ENCODE measurements at regions not wholly inside any gene's neighbourhood (a gene's known extent, or its start where the extent isn't known, plus 50 kb on each side); places are given as distances from the start of the nearest gene placed in this dataset.

DNA sequence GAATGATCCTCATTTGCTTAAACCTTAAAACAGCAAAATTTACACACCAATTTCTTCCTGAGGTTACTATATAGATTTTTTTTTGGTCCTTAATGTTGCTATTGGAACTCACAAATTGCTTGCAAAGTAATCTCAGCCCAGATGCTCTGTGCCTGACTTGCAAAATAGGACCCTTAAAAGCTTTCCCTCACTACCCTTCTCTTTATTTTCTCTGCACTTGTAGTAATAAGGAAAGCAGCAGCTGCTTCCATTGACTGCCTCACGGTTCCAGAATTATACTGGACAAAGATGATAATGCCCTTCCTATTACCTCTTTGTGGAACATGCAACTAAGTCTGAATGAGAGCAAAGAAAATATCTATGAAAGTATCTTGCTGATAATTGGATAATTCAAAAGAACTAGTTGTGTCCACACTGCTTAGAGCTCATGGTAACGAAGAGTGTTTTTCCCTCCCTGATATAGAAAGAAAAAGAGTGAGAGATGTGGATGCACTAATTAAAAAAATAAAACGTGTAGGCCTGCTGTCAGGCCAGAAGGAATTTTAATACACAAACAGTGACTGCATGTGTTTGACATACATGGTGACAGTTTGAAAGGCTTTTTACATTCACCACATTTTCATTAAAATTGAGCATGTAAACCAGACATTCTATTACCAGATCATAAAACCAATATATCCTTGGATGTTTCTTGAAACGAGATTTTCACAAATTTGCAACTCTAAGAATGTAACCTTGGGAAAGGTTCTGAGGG, 783.1 kb downstream of the GBE1 start:
- no peak for TF ChIP-seq POLR2A (IDR thresholded peaks at IDR 0.05)
- TF ChIP-seq, protein P1, sequence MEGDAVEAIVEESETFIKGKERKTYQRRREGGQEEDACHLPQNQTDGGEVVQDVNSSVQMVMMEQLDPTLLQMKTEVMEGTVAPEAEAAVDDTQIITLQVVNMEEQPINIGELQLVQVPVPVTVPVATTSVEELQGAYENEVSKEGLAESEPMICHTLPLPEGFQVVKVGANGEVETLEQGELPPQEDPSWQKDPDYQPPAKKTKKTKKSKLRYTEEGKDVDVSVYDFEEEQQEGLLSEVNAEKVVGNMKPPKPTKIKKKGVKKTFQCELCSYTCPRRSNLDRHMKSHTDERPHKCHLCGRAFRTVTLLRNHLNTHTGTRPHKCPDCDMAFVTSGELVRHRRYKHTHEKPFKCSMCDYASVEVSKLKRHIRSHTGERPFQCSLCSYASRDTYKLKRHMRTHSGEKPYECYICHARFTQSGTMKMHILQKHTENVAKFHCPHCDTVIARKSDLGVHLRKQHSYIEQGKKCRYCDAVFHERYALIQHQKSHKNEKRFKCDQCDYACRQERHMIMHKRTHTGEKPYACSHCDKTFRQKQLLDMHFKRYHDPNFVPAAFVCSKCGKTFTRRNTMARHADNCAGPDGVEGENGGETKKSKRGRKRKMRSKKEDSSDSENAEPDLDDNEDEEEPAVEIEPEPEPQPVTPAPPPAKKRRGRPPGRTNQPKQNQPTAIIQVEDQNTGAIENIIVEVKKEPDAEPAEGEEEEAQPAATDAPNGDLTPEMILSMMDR (IDR thresholded peaks at IDR 0.05): no peak

Data from heart left ventricle (tissue), 13 donors.